ENCODE measurements at regions not wholly inside any gene's neighbourhood (a gene's known extent, or its start where the extent isn't known, plus 50 kb on each side); places are given as distances from the start of the nearest gene placed in this dataset.
"Not testable (repeated sequence)": the region's sequence is repeated elsewhere in the genome, so short reads cannot be mapped to it uniquely, and the experiment has no call there.

DNA sequence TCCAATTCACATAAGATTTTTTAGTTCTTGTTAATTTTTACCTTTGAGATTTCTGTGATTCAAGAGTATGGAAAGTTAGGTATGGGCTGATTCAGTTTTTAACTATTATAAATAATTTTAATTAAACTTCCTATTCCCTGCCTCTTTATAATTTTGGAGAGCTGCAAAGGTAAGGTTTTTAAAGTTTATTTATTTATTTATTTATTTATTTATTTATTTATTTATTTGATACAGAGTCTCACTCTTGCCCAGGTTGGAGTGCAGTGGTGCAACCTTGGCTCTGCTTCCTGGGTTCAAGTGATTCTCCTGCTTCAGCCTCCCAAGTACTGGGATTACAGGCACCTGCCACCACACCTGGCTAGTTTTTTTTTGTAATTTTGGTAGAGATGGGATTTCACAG, 215.5 kb upstream of the FIGN start:
- DNase-seq (ENCODE audit: low spot score) = no peak
- no peak for TF ChIP-seq CTCF (IDR thresholded peaks at IDR 0.05)
- no peak for ATAC-seq (ENCODE audit: low FRiP score)

DNA sequence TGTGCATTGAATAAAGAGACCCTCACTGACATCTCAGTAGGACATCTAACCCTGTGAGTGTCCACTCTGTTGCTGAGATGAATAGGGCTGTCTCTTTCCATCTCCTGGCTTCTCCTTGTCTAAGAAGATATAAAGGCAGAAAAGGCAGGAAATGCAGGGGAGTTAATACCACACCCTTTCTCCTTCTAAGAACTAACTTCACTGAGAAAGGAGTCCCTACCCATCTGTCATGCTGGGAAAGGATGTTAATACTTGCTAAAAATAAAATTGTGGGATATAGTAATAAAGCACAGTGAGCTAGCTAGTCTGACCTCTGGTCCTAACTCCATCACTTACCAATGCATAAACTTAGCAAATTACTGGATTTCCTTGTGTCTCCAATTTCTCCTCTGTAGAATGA, 213.9 kb upstream of the FIGN start:
- TF ChIP-seq CTCF (IDR thresholded peaks at IDR 0.05) = no peak
- ATAC-seq (ENCODE audit: low FRiP score) (no peak), DNase-seq (ENCODE audit: low spot score) (no peak)

DNA sequence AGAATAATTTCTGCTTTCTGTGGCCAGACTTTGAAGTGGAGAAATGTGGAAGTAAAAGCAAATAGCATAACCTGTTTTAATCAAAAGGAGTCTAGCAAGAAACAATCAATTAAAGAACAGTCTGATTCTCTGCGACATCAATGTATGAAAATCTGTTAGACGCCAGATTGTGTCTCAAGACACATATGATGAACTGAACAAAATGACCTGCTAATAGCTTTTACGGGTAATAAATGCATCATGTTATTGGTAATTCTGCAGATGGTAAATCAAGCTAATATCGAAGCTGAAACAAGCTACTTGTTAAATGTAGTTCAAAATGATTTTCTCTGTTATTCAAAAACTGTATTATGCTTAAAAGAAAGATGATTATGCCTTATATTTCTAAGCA, 208.5 kb upstream of the FIGN start:
- DNase-seq (ENCODE audit: low spot score) (no peak), ATAC-seq (ENCODE audit: low FRiP score) (no peak)
- no peak for TF ChIP-seq CTCF (IDR thresholded peaks at IDR 0.05)

DNA sequence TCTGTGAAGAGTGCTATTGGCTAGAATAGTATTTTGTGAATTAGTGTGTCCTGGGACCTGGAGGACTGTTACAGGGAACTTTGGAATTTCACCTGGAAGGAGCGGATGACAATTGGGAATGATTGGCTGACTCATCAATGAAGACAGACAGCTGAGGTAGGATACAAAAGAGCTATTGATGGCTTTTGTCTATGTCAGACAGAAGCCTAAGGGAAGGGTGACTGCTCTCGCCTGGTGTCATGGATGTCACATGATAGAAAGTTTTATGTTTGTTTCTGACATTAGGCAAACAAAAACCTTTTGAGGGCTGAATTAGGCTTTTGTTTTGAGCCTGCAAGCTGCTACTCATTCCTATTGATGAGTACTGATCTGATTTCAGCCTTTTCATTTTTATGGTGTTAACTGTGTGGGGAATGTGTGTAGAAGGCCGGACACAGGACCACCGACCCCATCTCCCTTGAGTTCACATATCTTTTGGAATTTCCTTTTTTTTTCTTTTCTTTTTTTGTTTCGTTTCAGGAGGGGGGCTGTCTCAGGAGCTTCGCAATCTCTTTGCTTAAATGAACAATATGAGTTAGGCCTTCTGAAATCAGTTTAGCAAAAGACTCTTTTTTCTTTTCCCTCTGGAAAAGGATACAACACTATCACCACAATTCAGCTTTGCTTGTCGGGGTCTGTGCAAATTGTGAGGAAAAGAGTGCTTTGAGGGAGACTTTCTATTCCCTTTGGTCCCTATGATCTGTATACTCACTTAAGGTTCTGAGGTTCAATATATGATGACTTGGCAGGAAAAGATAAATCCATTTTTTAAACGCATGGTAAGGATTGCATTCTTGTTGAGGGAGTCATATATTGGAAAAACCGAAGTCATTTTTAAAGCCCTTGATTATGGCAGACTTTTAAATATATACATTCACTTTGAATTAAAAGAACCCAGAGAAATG, 207.9 kb upstream of the FIGN start:
- no peak for TF ChIP-seq CTCF (IDR thresholded peaks at IDR 0.05)
- DNase-seq (ENCODE audit: low spot score) = no peak
- no peak for ATAC-seq (ENCODE audit: low FRiP score)

DNA sequence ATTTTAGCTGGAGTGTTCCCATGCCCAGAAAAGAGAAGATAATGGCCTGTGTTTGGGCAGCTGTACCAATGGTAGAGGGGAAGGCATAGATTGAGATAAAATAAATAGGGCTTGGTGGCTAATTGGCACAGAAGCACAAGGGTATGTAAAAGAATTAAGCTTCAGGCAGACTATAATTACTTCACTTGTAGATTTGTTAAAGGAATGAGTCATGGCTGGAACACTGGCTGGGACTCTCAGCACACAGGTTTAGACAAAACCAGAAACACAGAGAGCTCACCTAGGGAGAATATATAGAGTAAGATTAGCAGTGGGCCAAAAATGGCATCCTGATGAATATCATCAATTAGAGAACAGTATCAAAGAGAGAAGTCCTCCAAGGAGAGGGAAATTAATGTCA, 198.3 kb upstream of the FIGN start:
- no peak for TF ChIP-seq CTCF (IDR thresholded peaks at IDR 0.05)
- ATAC-seq (ENCODE audit: low FRiP score) = no peak

GRCh38 chr2:163919717-163920116, 183.9 kb upstream of the FIGN start:
- TF ChIP-seq CTCF (IDR thresholded peaks at IDR 0.05) = no peak
- ATAC-seq (ENCODE audit: low FRiP score) (no peak), DNase-seq (ENCODE audit: low spot score) (no peak)

More for the DNA sequence above, 198.3 kb upstream of the FIGN start:
- DNase-seq (ENCODE audit: low spot score) = no peak

GRCh38 chr2:163914486-163914885, 178.7 kb upstream of the FIGN start:
- DNase-seq (ENCODE audit: low spot score); ATAC-seq (ENCODE audit: low FRiP score): not testable (repeated sequence)

- not testable (repeated sequence) for DNase-seq (ENCODE audit: low spot score); ATAC-seq (ENCODE audit: low FRiP score)
Measured at GRCh38 chr2:163913532-163913944, 177.7 kb upstream of the FIGN start.

All from omental fat pad (tissue), 3 donors.